ENCODE measurements at regions not wholly inside any gene's neighbourhood (a gene's known extent, or its start where the extent isn't known, plus 50 kb on each side); places are given as distances from the start of the nearest gene placed in this dataset.
A peak's percentile ranks its signal among the peaks of the same experiment; 100 is the strongest.

DNA sequence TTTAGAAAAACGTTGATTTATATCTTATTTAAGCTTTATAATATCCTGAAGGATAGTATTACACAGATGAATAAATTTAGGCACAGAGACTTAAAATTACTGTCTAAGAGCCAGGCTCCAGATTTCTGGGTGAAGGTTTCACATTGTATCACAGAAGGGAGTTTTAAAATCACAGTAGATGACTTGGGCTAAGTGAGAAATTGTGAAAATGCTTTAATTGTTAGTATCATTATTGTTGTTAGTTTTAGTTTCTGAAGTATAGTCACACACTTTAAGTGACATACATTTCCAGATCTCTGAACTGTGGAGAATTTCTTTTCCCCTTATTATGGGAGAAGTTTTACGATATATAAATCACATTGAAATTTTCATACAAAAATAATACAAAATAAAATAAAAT lies 83.5 kb downstream of the NDUFS5 start:
- no peak for DNase-seq

DNA sequence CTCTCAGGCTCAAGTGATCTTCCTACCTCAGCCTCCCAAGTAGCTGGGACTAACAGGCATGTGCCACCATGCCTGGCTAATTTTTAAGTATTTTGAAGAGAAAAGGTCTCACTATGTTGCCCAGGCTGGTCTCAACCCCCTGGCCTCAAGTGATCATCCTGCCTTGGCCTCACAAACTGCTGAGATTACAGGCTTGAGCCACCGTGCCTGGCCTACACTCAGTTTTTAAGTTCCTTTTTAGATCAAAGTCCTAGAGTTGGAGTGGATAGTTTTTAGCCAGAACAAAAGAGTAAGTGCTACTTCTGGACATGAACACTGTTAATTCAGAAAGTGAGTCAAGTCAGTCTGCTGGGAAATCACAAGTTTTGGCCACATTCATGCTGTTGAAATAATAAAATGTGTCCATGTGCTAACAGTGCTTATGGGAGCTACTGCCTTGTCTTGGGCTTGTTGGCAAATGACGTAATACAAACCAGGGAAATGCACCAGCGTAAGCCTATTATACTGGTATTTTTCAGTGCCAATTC lies 84.2 kb downstream of the NDUFS5 start:
- peak in 1 of 2 experiments; percentile 26 for DNase-seq

DNA sequence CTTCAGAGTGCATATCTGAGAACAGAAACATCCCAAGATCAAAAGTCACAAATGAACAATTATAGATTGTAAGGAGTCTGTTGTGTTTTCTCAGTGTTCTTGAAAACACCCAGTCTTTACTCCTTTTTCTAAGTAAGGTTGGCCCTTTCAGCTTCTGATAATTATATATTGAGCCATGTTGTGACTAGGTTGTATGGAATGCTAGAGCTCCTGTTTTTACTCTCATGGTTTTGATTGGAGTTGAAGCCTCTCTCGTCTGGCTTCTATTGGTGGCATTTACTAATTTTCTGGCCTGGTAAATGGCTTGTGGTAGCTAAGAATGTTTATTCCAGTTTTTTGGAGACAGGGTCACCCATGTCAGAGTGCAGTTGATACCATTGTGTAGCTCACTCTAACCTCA lies 84.7 kb downstream of the NDUFS5 start:
- no peak for DNase-seq

DNA sequence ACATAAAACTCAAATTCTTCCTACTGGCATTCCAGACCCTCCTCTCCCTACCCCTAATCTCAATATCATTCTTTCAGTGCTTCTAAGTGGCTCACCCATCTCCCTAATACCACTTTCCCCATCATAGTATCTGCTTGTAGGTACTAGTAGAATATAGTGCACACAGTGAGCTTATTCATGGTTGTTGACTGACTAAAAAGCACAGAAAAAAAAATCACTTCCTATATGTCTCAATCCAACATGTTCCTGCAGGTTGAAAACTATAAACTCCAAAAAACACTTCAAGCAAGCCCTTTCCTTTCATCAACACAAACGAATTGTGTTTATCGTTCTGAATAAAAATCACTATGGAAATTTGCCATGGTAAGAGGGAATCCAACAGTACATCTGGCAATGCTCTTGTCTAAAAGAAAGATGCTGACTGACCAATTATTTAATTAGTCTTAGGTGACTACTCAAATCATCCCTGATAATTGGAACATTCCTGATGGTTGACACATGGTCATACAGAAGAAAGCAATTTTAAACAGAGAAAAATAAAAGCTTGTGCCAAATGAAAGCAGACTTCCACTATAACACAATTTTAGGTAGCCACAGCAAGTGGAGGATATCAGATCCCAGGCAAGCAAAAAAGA lies 87.1 kb downstream of the NDUFS5 start:
- DNase-seq = peak in 1 of 2 experiments; percentile 42

DNA sequence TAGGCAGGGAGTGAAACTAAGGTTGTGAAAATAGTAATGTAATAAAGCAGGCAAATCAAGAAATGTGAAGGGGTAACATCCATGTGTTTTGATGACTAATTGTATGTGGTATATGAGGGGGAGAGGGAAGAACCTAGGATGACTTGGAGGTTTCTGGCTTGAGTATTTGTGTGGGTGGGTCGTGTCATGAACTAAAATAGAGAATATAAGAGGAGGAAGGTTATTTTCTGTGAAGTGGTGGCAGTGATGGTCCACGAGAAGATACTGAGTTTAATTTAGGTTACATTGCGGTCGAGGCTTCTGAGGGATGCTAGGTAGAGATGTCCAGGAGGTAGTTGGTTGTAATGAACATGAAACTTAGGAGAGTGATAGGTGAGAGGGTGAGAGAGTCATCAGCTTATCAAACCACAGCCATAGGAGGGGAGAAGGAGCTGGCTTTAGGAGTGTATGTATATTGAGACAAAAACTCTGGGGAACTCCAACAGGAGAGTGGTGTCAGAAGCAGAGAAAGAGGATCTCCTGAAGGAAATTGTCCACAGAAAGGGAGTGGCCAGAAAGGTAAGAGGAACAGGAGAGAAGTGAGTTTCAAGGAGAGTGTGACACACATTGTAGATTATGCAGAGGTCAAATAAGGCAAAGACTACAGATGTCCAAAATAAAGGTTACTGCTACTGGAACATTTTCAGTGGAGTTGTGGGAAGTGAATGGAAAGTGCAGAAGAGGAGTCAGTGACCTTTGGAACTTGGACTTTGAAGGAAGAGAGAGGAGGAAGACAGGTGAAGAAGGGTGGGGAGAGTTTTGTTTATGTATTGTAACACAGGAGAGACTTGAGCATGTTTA lies 89.0 kb upstream of the MACF1 start:
- DNase-seq = no peak

DNA sequence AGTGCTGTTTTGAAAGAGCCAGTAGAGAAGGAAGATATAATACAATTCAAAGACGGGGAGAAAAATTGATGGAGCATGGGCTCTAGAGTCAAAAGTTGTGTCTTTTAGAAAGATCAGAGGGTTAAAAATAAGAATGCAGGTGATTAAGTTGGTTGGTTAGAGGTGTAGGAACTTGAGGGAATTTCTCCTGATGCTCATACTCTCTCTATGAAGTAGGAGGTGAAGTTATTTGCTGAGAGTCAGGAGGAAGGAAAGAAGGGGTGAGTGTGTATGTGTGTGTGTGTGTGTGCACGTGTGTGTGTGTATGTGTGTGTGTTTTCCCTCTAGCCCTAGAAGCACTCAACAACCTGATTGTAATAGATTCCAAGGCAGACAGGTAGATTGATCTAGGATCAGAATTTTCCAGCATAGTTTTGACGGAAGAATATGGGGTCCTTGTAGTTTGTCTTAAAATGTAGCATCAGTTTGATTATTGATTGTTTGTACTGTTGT lies 88.3 kb upstream of the MACF1 start:
- no peak for DNase-seq

DNA sequence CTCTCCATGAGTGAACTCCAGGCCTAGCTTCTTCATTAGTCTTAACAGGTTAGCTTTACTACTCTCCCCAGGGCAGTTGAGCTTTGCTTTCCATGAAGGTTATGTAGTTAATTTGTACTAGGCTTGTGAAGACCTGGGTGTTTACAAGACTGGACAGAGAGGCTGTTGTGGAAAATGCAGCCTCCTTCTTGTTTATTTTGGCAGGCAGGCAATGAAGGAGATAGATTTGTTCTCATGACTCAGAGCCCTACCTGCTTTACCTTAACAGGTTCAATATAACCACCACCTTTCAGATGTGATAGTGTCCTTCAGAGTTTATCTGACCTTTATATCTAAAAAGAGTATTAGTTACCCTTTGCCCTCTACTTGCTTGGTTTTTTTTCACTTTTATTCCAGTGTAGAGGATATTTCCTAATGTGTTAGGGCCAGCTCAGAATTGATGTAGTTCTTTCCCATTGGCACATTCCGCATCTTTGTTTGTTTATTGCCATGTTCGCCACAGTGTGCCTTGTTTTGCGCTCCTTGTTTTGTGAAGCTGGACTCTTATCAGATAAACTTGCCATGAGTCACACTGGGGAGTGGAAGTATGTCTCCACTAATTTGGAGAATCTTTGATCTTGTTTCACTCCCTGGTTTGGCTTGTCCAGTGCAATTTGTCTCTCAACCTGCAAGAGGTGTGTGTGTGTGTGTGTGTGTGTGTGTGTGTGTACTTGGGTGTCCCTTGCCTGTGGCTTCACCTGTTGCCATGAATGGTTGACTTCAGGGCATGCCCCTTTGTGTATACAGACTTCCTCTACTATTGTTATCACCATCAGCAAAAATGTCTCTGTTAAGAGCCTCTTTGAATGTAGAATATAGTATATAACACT lies 87.4 kb upstream of the MACF1 start:
- DNase-seq = no peak

DNA sequence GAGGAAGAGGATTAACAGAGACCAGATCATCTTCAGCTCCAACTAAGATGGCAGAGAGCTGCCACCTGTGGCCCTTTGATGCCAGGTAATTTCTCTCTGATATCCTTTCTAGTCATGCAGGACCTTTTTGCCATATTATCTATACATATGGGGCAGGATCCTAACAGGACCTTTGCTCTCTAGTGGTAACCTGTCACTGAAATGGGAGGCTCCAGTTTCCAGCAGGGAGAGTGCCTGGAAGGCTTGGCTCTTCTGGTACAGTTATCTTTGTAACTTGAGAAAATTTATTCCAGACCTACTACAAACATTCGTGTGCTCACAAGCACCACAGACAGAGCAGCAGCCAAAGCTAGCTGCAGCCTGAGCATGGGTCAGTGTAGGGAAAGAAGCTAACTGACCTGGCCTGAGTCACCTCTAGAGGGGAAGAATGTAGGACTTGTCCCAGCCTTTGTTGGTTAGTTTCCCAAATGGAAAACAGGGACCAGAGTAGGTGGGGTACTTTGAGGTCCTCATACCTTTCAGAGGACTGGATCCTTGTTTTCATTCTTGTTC lies 86.5 kb upstream of the MACF1 start:
- no peak for DNase-seq

DNA sequence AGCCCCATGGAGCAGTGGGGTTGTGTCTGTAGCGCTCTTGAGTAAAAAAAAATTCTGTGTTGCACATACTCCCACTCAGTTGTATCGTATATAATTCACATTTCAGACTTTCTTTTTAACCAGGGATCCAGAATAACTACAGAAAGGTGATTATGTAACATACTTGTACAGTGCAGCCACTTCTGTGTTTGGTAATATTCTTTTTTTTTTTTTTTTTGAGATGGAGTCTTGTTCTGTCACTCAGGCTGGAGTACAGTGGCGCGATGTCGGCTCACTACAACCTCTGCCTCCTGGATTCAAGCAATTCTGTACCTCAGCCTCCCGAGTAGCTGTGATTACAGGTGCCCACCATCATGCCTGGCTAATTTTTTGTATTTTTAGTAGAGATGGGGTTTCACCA lies 82.4 kb upstream of the MACF1 start:
- DNase-seq = no peak

DNA sequence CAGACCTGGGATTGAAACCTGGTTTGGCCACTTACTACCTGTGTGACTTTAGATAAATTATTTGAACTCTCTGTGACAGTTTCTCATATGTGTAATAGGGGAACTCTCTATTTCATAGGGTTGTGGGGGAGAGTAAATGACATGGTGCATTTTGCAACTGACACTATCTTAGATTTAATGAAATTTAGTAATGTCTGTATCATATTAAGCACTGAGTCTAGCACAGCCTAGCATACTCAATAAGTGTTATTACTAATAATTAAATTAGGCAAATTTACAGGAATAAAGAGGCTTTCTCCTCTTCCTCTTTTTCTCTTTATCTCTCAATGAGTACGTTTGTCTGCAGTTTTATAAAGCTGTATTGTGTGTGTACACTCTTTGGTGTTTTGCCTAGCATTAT lies 80.2 kb upstream of the MACF1 start:
- DNase-seq = no peak

DNA sequence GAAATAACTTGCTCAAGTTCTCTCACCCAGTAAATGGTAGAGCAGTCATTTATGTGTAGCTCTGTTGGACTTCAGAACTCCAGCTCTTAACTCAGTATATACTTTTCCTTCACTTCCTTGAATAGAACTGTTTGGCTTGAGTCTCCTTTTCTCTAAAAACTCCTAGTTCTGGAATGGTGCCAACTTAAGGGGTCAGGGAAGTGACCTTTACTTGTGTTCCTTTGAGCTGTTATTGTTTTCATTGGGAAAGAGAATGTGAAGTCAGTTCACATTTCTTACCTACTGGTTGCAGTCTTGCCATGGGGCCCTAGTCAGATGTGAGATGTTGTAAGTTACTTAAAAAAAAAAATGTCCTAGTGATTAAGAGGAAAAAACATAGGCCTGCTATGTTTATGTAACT lies 77.0 kb upstream of the MACF1 start:
- DNase-seq = no peak

DNA sequence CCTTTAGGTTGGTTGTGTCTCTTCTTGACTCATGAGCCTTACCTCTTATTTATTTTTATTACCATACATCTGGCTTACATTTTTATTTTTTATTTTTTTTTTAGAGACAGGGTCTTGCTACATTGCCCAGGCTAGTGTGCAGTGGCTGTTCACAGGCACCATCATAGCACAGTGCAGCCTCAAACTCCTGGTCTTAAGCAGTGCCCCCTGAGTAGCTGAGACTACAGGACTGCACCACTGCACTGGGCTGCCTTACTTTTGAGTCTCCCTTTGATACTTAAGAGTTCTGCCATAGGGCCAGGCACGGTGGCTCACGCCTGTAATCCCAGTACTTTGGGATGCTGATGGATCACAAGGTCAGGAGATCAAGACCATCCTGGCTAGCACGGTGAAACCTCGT lies 76.4 kb upstream of the MACF1 start:
- no peak for DNase-seq

DNA sequence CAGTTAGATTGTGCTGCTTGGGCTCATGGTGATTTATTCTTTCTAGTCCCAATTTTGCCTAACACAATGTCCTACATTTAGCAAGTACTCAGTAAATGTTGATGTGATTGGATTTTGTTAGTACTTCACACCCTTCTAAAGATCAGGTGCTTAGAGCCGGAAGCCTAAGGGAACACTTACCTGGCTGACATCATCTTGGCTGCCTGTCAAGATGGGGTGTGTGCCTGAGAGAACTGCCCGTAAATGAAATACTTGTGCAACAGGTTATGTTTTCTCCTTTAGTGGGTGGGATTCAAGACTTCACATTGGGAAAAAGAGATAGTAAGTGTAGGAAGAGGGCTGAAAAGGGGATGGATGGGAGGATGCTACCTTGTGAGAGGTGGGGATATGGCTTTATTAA lies 75.5 kb upstream of the MACF1 start:
- DNase-seq = no peak

DNA sequence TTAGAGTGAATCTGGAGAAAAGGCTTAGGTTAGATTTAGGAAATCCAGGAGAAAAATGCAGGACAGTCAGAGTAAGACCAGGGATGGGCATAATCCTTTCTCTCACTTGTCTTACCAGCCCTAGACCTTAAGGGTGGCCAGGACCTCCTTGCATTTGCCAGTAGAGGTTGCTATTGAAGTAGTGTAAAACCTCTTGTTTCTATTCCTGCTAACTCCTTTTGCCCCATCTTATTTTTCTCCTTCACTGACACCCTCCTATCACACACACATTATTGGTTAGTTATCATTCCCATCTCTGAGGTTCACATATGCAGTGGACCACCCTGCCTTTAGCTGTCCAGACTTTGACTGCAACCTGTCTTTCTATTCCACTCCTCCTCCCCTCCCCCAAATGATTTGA lies 75.0 kb upstream of the MACF1 start:
- no peak for DNase-seq

DNA sequence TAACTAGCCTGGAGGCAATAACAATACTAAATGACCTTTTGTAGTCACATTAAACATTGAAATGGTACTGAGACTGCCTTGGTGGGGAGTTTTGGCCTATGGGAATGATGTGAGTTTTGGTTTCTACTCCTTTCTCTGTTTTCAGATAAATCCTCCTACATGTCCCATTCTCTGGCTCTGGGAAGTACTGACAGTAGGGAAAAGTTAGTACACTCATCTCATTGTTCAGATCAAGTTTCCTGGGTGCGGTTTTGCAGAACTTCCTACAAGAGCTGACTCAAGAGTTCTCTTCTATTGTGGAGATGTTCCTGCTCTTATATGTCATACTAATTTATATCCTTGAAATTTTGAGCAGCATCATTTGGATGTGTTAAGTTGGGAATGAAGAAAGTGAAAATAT lies 74.2 kb upstream of the MACF1 start:
- no peak for DNase-seq

DNA sequence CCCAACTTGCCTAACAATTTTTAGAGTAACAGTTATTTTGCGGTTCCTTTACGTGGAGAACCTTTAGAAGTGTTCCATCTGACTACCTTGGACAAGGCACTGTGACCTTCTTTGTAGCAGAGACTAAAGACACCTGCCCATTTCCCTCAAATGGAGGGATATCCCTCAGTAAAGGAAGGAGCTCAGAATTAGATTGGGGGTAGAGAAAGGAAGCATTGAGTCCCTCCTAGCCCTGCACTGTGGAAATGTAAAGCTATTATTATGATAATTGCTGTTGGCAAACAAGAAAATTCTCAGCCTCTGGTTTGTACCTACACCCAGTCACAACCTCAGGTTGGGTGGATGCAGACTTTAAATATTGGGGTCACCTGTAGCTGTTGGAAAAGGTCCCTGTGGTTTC lies 72.6 kb upstream of the MACF1 start:
- no peak for DNase-seq

DNA sequence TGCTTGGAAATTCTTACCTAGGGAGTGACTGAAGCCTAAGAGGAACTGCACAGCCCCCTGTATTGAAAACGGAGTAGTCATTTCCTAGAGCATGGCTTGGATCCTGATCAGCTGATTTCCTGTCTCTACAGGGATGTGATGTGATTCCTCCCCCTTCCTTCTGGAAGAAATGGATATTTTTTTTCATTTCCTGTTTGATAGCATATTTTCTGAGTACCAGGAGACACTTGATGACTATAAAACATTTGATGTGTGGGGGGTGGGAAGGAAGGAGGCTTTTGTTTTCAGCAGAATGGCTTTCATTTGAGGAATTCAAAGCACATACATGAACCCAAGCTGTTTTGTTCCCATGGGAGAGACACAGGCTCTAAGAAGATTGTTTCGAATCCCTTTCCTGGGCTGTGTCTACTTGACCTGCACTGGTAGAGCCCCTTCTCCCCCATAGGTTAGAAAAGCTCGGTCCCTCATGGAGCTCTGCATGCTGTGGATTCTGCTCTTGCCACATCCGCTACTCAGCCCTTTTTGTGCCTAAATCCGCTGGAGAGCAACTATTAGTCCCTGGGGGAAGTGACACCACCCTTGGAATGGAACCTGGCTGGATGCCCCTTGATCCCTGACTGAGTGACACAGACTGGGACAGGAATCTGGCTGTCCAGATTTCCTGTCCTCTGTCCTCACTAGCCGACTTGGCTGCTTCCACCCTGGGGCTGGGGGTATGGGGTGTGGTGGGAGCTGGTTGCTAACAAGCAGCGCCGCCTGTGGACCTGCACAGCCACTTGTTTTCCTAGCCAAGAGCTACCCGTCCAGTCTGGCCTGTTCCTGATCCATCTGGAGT lies 71.8 kb upstream of the MACF1 start:
- DNase-seq = peak in 1 of 2 experiments; percentile 30

DNA sequence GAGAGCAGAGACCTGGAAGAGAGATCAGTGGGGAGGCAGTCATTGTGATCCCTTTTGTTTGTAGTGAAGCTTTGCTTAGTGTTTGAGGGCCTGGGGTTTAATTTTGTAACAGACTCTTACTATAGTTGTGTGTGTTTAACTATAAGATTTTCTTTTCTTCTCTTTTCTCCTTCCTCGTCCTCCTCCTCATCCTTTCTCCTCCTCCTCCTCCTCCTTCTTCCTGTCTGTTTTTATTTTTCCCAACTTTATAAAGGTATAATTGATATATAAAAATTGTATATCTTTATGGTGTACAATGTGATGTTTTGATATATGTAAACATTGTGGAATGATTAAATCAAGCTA lies 71.2 kb upstream of the MACF1 start:
- no peak for DNase-seq

DNA sequence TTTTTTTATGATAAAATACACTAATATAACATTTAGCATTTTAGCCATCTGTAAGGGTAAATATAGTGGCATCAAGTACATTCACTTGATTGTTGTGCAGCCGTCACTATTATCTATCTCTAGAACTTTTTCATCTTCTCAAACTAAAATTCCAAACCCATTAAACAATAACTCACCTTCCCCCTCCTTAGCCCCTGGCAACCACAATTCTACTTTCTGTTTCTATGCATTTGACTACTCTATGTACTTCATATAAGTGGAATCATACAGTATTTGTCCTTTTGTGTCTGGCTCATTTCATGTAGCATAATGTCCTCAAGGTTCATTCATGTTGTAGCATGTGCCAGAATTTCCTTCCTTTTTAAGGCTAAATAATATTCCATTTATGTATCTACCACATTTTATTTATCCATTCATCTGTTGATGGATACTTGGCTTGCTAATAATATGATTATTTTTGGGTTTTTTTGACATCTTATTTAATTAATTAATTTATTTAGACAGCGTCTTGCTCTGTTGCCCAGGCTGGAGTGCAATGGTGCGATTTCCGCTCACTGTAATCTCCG lies 69.6 kb upstream of the MACF1 start:
- DNase-seq = no peak

DNA sequence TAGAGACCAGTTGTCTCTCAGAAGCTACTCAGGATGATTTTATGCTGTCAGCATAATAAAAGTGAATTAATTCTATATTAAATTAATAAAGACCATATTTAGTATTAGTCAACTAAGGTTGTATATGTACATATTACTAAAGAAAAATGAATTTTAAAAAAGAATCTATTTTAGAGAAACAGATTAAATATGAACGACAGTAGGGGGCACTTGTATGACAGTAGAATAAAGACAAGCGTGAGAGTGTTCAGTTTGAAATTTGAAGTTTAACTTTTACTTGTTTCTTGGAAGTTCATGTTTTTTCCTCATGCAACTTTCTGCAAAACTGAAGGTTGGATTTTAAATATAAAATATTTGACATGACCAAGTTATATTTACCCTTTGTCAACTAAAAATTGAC lies 67.9 kb upstream of the MACF1 start:
- no peak for DNase-seq

DNA sequence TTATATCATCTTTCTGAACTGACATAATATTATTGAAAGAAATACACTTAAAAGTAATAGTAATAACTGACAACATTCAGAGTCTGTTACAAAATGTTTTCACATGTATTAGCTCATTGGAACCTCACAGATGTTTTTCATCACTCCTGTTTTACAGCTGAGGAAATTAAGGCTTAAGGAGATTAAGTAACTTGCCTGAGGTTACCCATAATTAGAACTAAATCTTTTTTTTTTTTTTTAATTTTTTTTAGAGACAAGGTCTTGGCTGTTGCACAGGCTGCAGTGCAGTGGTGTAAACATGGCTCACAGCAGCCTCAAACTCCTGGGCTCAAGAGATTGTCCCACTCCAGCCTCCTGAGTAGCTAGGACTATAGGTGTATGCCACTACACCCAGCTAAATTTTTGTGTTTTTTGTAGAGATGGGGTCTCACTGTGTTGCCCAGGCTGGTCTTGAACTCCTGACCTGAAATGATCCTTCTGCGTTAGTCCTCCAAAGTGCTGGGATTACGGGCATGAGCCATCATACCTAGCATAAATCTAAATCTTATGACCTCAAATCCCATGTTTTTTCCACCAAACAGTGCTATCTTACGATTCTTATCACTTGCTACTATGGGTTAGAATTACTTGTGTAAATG lies 64.7 kb upstream of the MACF1 start:
- DNase-seq = no peak

Data from NCI-H446 (cell line).